ENCODE measurements at regions not wholly inside any gene's neighbourhood (a gene's known extent, or its start where the extent isn't known, plus 50 kb on each side); places are given as distances from the start of the nearest gene placed in this dataset.

DNA sequence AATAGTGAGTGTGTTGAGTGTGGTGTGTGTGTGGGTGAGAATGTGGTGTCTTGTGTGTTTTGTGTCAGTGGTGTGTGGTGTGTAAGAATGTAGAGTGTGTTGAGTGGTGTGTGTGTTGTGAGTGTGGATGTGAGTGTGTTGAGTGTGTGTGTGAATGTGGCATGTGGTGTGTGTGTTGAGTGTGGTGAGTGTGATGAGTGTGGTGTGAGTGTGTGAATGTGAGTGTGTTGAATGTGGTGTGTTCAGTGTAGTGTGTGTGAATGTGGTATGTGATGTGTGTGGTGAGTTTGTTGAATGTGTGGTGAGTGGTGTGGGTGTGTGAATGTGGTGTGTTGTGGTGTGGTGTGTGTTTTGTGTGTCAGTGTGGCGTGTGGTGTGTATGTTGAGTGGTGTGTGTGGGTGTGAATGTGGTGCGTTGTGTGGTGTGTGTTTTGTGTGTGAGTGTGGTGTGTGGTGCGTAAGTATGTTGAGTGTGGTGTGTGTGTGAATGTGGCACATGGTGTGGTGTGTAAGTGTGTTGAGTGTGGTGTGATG lies 60.8 kb upstream of the SORCS2 start:
- TF ChIP-seq, protein P1, sequence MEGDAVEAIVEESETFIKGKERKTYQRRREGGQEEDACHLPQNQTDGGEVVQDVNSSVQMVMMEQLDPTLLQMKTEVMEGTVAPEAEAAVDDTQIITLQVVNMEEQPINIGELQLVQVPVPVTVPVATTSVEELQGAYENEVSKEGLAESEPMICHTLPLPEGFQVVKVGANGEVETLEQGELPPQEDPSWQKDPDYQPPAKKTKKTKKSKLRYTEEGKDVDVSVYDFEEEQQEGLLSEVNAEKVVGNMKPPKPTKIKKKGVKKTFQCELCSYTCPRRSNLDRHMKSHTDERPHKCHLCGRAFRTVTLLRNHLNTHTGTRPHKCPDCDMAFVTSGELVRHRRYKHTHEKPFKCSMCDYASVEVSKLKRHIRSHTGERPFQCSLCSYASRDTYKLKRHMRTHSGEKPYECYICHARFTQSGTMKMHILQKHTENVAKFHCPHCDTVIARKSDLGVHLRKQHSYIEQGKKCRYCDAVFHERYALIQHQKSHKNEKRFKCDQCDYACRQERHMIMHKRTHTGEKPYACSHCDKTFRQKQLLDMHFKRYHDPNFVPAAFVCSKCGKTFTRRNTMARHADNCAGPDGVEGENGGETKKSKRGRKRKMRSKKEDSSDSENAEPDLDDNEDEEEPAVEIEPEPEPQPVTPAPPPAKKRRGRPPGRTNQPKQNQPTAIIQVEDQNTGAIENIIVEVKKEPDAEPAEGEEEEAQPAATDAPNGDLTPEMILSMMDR (conservative IDR thresholded peaks at IDR 0.05; ENCODE audit: low read depth, low read length) = no peak
- TF ChIP-seq POLR2A (IDR thresholded peaks at IDR 0.05; ENCODE audit: low read depth, low read length) (no peak), SMC3 (IDR thresholded peaks at IDR 0.05; ENCODE audit: low read depth, low read length) (no peak), RCOR1 (IDR thresholded peaks at IDR 0.05; ENCODE audit: insufficient replicate concordance, low read length) (no peak)

All from IMR-90 (cell line).